ENCODE measurements at regions not wholly inside any gene's neighbourhood (a gene's known extent, or its start where the extent isn't known, plus 50 kb on each side); places are given as distances from the start of the nearest gene placed in this dataset.

DNA sequence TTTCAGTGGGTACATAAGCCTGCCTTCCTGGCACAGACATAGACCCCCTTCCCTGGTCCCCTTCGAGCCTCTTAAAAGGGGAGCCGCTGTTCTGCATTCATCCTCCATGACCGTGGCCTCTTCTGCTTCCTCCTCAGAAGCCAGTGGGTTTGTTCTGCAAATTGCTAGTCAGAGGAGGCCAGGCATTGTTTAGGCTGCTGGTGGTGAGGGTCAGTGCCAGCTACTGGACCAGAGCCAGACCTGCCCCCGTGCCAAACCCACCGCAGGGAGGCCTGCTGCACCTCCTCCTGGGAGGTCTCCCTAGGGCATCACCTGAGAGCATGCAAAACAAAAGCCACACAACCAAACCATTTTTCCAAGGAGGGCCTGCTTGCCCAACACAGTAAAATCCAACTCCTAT is 178.4 kb downstream of the MIS18A start:
- TF ChIP-seq EZH2 (IDR thresholded peaks at IDR 0.05) (no peak), POLR2AphosphoS5 (IDR thresholded peaks at IDR 0.05; ENCODE audit: borderline replicate concordance, low read depth, low read length) (no peak), FOXP2 (optimal IDR thresholded peaks at IDR 0.05; ENCODE audit: control extremely low read depth, extremely low read length, insufficient read depth) (no peak)

Measured in SK-N-MC (cell line).